Prostate gland (tissue), 2 donors: ENCODE measurements at regions not wholly inside any gene's neighbourhood (a gene's known extent, or its start where the extent isn't known, plus 50 kb on each side); places are given as distances from the start of the nearest gene placed in this dataset.

ENCODE experiments used
- DNase-seq: peaks from one replicate; pipeline ENCODE4 v3.0.0-alpha.2; 2019; ENCODE audit warnings: low spot score
- H3K27ac ChIP-seq, 2 donors: fragments of 200-600 bp; sonication (generic); 2 replicates each; pipeline ENCODE4 v1.5.1; 2017 to 2019
- H3K27me3 ChIP-seq: fragments of 200-600 bp; sonication (generic); replicated peaks from 2 replicates; pipeline ENCODE4 v1.5.1; 2019; ENCODE audit not compliant: insufficient read depth
- H3K36me3 ChIP-seq, 2 donors: fragments of 200-600 bp; sonication (generic); 1 replicate in 1 of 2; 2 replicates in 1 of 2; pipeline versions ENCODE4 v1.5.1 to v1.8.1; 2017 to 2019
- H3K4me1 ChIP-seq: fragments of 200-600 bp; sonication (generic); replicated peaks from 2 replicates; pipeline ENCODE4 v1.5.1; 2019
- H3K4me3 ChIP-seq, 2 donors: fragments of 200-600 bp; sonication (generic); 2 replicates each; pipeline ENCODE4 v1.5.1; 2017 to 2019
- H3K9me3 ChIP-seq: fragments of 200-600 bp; sonication (generic); 2 replicates; pipeline ENCODE4 v1.5.1; 2017
- POLR2A ChIP-seq: fragments of 450-650 bp; IDR thresholded peaks from one replicate; pipeline ENCODE4 v1.6.1; 2016; ENCODE audit warnings: antibody characterized with exemption, mild to moderate bottlenecking
- POLR2AphosphoS5 ChIP-seq: sonication (generic); formaldehyde crosslinking; IDR thresholded peaks from one replicate; pipeline ENCODE4 v1.6.1; 2017; ENCODE audit warnings: antibody characterized with exemption
- WGBS: methylation state at CpG from one replicate; pipeline ENCODE4 v1.1.5; 2018; 5-methylcytosine and 5-hydroxymethylcytosine counted together
- intact Hi-C: fragments of 100-400 bp; cut with DNase I; formaldehyde crosslinking; loops from one replicate; pipeline ENCODE4 v1.14.2; 2022
- TF ChIP-seq, protein P1 (sequence below), 4 experiments: fragments of 200-600 bp in 2 of 4; fragments of 450-650 bp in 2 of 4; sonication (generic) in 2 of 4; IDR thresholded peaks; 1 replicate in 3 of 4; 2 replicates in 1 of 4; pipeline ENCODE4 v1.5.1; 2016 to 2019; ENCODE audit warnings: antibody characterized with exemption in 4 of 4, mild to moderate bottlenecking in 2 of 4, moderate library complexity in 2 of 4

GRCh38 chr10:2919016-2919415 lies 148.3 kb upstream of the PFKP start:
- Histone ChIP-seq H3K27me3 (no peaks in the 10 kb centered on the region), H3K36me3 (no peaks in the 10 kb centered on the region), H3K27ac (no peak overlapping the region), H3K4me3 (no peak overlapping the region), H3K9me3 (no peaks in the 10 kb centered on the region), H3K4me1 (no peaks in the 10 kb centered on the region)
- TF ChIP-seq POLR2AphosphoS5 (no peak), POLR2A (no peak)
- TF ChIP-seq, protein P1, sequence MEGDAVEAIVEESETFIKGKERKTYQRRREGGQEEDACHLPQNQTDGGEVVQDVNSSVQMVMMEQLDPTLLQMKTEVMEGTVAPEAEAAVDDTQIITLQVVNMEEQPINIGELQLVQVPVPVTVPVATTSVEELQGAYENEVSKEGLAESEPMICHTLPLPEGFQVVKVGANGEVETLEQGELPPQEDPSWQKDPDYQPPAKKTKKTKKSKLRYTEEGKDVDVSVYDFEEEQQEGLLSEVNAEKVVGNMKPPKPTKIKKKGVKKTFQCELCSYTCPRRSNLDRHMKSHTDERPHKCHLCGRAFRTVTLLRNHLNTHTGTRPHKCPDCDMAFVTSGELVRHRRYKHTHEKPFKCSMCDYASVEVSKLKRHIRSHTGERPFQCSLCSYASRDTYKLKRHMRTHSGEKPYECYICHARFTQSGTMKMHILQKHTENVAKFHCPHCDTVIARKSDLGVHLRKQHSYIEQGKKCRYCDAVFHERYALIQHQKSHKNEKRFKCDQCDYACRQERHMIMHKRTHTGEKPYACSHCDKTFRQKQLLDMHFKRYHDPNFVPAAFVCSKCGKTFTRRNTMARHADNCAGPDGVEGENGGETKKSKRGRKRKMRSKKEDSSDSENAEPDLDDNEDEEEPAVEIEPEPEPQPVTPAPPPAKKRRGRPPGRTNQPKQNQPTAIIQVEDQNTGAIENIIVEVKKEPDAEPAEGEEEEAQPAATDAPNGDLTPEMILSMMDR (IDR thresholded peaks at IDR 0.05) = no peak
- WGBS = 89% methylated on average over 2 of the region's 2 CpGs
- no peak for DNase-seq
- intact Hi-C loops = no loop called here

- Histone ChIP-seq H3K27me3 (no peaks in the 10 kb centered on the region), H3K27ac (no peak overlapping the region), H3K9me3 (no peaks in the 10 kb centered on the region), H3K4me1 (no peaks in the 10 kb centered on the region), H3K36me3 (no peaks in the 10 kb centered on the region), H3K4me3 (no peak overlapping the region)
- 83% methylated on average over 1 of the region's 1 CpG for WGBS
- TF ChIP-seq, protein P1 (IDR thresholded peaks at IDR 0.05) = no peak
- no peak for TF ChIP-seq POLR2A
- TF ChIP-seq POLR2AphosphoS5 = no peak
- no peak for DNase-seq
- intact Hi-C loops = no loop called here
These were observed 148.9 kb upstream of the PFKP start for GRCh38 chr10:2918489-2918888.

- no peak overlapping the region for H3K4me3 ChIP-seq
- no peak for DNase-seq
- no peaks in the 10 kb centered on the region for H3K27me3 ChIP-seq
- no peaks in the 10 kb centered on the region for H3K9me3 ChIP-seq
- TF ChIP-seq POLR2A (no peak), POLR2AphosphoS5 (no peak)
- TF ChIP-seq, protein P1 (IDR thresholded peaks at IDR 0.05) = no peak
- H3K4me1 ChIP-seq = no peaks in the 10 kb centered on the region
- intact Hi-C loops = no loop called here
- H3K27ac ChIP-seq = no peak overlapping the region
- H3K36me3 ChIP-seq = no peaks in the 10 kb centered on the region
- 51% methylated on average over 10 of the region's 10 CpGs for whole genome bisulfite sequencing
These were observed 149.4 kb upstream of the PFKP start for GRCh38 chr10:2917926-2918325.

GRCh38 chr10:2915412-2915811 lies 151.9 kb upstream of the PFKP start:
- Histone ChIP-seq H3K27ac (no peak overlapping the region), H3K27me3 (no peaks in the 10 kb centered on the region), H3K4me3 (no peak overlapping the region), H3K36me3 (no peaks in the 10 kb centered on the region), H3K4me1 (no peaks in the 10 kb centered on the region), H3K9me3 (no peaks in the 10 kb centered on the region)
- 91% methylated on average over 11 of the region's 11 CpGs for WGBS
- intact Hi-C loops = no loop called here
- no peak for TF ChIP-seq POLR2A
- TF ChIP-seq, protein P1 (IDR thresholded peaks at IDR 0.05) = no peak
- no peak for TF ChIP-seq POLR2AphosphoS5
- DNase-seq = no peak

DNA sequence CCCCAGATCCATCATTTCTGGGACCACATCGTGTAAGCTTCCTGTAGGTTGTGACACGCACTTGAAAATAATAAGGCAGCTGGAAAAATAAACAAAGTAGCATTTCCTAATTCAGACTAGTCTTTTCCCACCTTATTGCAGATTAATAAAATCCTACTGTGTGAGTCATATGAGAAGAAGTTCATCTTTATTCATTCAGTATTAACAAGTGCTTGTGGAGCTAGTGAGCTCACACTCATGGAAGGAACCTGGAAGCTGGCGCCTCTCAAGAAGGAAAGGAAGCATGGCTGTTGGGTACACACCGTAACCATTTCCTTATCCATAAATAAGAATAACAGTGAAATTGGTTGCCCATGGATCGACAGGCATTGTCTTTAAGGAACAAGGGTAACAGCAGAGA lies 152.6 kb upstream of the PFKP start:
- intact Hi-C loops = no loop called here
- Histone ChIP-seq H3K27ac (no peak overlapping the region), H3K27me3 (no peaks in the 10 kb centered on the region), H3K9me3 (no peaks in the 10 kb centered on the region), H3K36me3 (no peaks in the 10 kb centered on the region), H3K4me1 (no peaks in the 10 kb centered on the region), H3K4me3 (no peak overlapping the region)
- no peak for DNase-seq
- WGBS = 90% methylated on average over 5 of the region's 5 CpGs
- TF ChIP-seq, protein P1 (IDR thresholded peaks at IDR 0.05) = no peak
- no peak for TF ChIP-seq POLR2AphosphoS5
